WTC11 (cell line): ENCODE measurements at regions not wholly inside any gene's neighbourhood (a gene's known extent, or its start where the extent isn't known, plus 50 kb on each side); places are given as distances from the start of the nearest gene placed in this dataset.

Experiments used
- ATAC-seq: fragments of 200-7000 bp; cut with Tn5 transposase; 2 replicates; pipeline ENCODE4 v1.10.0; 2021; ENCODE audit warnings: mild to moderate bottlenecking, moderate library complexity
- CTCF ChIA-PET: fragments of 300-600 bp; sonication (Branson Sonifier 250); formaldehyde crosslinking; loops from one replicate; lab custom pipeline; 2021; ENCODE audit warnings: antibody characterized with exemption; lab: Charles Lee
- POLR2A ChIA-PET: fragments of 350-600 bp; sonication (Branson Sonifier 250); formaldehyde crosslinking; loops from one replicate; lab custom pipeline; 2021; ENCODE audit warnings: antibody characterized with exemption; lab: Charles Lee
- DNase-seq: peaks from one replicate; pipeline ENCODE4 v3.0.0; 2021; ENCODE audit warnings: low spot score
- H3K27ac Mint-ChIP-seq: 2 replicates; pipeline ENCODE4 v1.8.0; 2021; ENCODE audit warnings: mixed read lengths
- H3K27me3 Mint-ChIP-seq: 2 replicates; pipeline ENCODE4 v1.8.0; 2021; ENCODE audit warnings: low read depth, mild to moderate bottlenecking, moderate library complexity, mixed read lengths
- H3K36me3 Mint-ChIP-seq: 2 replicates; pipeline ENCODE4 v1.8.0; 2021; ENCODE audit warnings: mixed read lengths
- H3K4me1 Mint-ChIP-seq: 2 replicates; pipeline ENCODE4 v1.8.0; 2022; ENCODE audit warnings: mixed read lengths
- H3K4me3 Mint-ChIP-seq: 2 replicates; pipeline ENCODE4 v1.8.0; 2021; ENCODE audit warnings: mild to moderate bottlenecking, moderate library complexity, mixed read lengths
- H3K9me3 Mint-ChIP-seq: 2 replicates; pipeline ENCODE4 v1.8.0; 2021; ENCODE audit warnings: mixed read lengths
- AR ChIP-seq: fragments of 250-450 bp; sonication (Bioruptor Pico); IDR thresholded peaks from 2 replicates; pipeline ENCODE4 v1.9.0; 2021; ENCODE audit warnings: mild to moderate bottlenecking
- ATF2 ChIP-seq: sonication (generic); formaldehyde crosslinking; IDR thresholded peaks from 2 replicates; pipeline ENCODE4 v1.8.1; 2022; ENCODE audit warnings: low read depth, missing genetic modification reagents, borderline replicate concordance
- E2F1 ChIP-seq: sonication (generic); formaldehyde crosslinking; IDR thresholded peaks from 2 replicates; pipeline ENCODE4 v1.8.0; 2022; ENCODE audit warnings: mild to moderate bottlenecking, missing genetic modification reagents
- ESRRA ChIP-seq: sonication (generic); formaldehyde crosslinking; IDR thresholded peaks from 2 replicates; pipeline ENCODE4 v1.8.1; 2022; ENCODE audit warnings: mild to moderate bottlenecking, missing genetic modification reagents, borderline replicate concordance
- FOXP4 ChIP-seq: sonication (generic); formaldehyde crosslinking; IDR thresholded peaks from 2 replicates; pipeline ENCODE4 v1.8.0; 2022; ENCODE audit warnings: mild to moderate bottlenecking, missing genetic modification reagents
- MYBL2 ChIP-seq: sonication (generic); formaldehyde crosslinking; IDR thresholded peaks from 2 replicates; pipeline ENCODE4 v1.8.1; 2023; ENCODE audit warnings: mild to moderate bottlenecking, moderate library complexity, missing genetic modification reagents
- NFYB ChIP-seq: sonication (generic); formaldehyde crosslinking; conservative IDR thresholded peaks from 2 replicates; pipeline ENCODE4 v1.8.0; 2022; ENCODE audit warnings: low read depth, missing genetic modification reagents
- NR2C2 ChIP-seq: sonication (generic); formaldehyde crosslinking; IDR thresholded peaks from 2 replicates; pipeline ENCODE4 v1.8.0; 2022; ENCODE audit warnings: mild to moderate bottlenecking, missing genetic modification reagents
- PRDM15 ChIP-seq: sonication (generic); formaldehyde crosslinking; IDR thresholded peaks from 2 replicates; pipeline ENCODE4 v1.8.0; 2022; ENCODE audit warnings: missing genetic modification reagents
- RELA ChIP-seq: sonication (generic); formaldehyde crosslinking; IDR thresholded peaks from 2 replicates; pipeline ENCODE4 v1.8.1; 2022; ENCODE audit warnings: missing genetic modification reagents, mild to moderate bottlenecking, borderline replicate concordance
- SMAD3 ChIP-seq: sonication (generic); formaldehyde crosslinking; IDR thresholded peaks from 2 replicates; pipeline ENCODE4 v1.8.0; 2022; ENCODE audit warnings: missing genetic modification reagents, mild to moderate bottlenecking, borderline replicate concordance
- ZMAT4 ChIP-seq: fragments of 250-450 bp; sonication (Bioruptor Pico); IDR thresholded peaks from 2 replicates; pipeline ENCODE4 v1.9.0; 2021; ENCODE audit warnings: mild to moderate bottlenecking
- ZNF121 ChIP-seq: sonication (generic); formaldehyde crosslinking; IDR thresholded peaks from 2 replicates; pipeline ENCODE4 v1.8.0; 2023; ENCODE audit warnings: missing genetic modification reagents
- ZNF263 ChIP-seq: sonication (generic); formaldehyde crosslinking; IDR thresholded peaks from 2 replicates; pipeline ENCODE4 v1.8.1; 2022; ENCODE audit warnings: low read depth, mild to moderate bottlenecking, moderate library complexity, missing genetic modification reagents
- ZNF416 ChIP-seq: fragments of 250-450 bp; sonication (Bioruptor Pico); IDR thresholded peaks from 2 replicates; pipeline ENCODE4 v1.9.0; 2021; ENCODE audit warnings: mild to moderate bottlenecking, inconsistent platforms

GRCh38 chr12:33752854-33753253 lies 269.4 kb upstream of the ALG10 start (continued):
- TF ChIP-seq PRDM15 (CRISPR knock-in tag) (no peak), E2F1 (CRISPR knock-in tag) (no peak), MYBL2 (CRISPR knock-in tag) (no peak), FOXP4 (CRISPR knock-in tag) (no peak), NFYB (CRISPR knock-in tag) (no peak), ZNF263 (CRISPR knock-in tag) (no peak), NR2C2 (CRISPR knock-in tag) (no peak)

GRCh38 chr12:33757701-33758100 lies 264.6 kb upstream of the ALG10 start:
- Mint-ChIP-seq H3K27ac (no peak overlapping the region), H3K4me3 (no peak overlapping the region), H3K4me1 (peaks cover 2% of the 10 kb centered on the region), H3K27me3 (no peaks in the 10 kb centered on the region), H3K9me3 (0 out of 2 replicates have a peak, but pooled peaks cover 8% of the 10 kb centered on the region), H3K36me3 (no peaks in the 10 kb centered on the region)
- DNase-seq (no peak), ATAC-seq (no peak)
- no peak for TF ChIP-seq ZNF121
- no peak for TF ChIP-seq ATF2 (CRISPR knock-in tag)
- TF ChIP-seq SMAD3 (CRISPR knock-in tag): no peak
- TF ChIP-seq RELA (CRISPR knock-in tag): no peak
- TF ChIP-seq ZMAT4: no peak
- TF ChIP-seq ESRRA (CRISPR knock-in tag): no peak
- TF ChIP-seq AR (CRISPR knock-in tag): no peak
- no peak for TF ChIP-seq ZNF416
- CTCF ChIA-PET: no interaction called here
- POLR2A ChIA-PET: no interaction called here
